HepG2 (cell line): ENCODE measurements at regions not wholly inside any gene's neighbourhood (a gene's known extent, or its start where the extent isn't known, plus 50 kb on each side); places are given as distances from the start of the nearest gene placed in this dataset.

ENCODE experiments used
- ATF2 ChIP-seq: sonication (generic); formaldehyde crosslinking; IDR thresholded peaks from 2 replicates; pipeline ENCODE4 v1.4.0; 2020; ENCODE audit warnings: missing genetic modification reagents
- CC2D1A ChIP-seq: sonication (generic); formaldehyde crosslinking; IDR thresholded peaks from 2 replicates; pipeline ENCODE4 v1.8.1; 2023; ENCODE audit warnings: mild to moderate bottlenecking, missing genetic modification reagents
- HINFP ChIP-seq: sonication (generic); formaldehyde crosslinking; IDR thresholded peaks from 2 replicates; pipeline ENCODE4 v1.4.0; 2020; ENCODE audit warnings: low read depth, mild to moderate bottlenecking, missing genetic modification reagents
- HNF1B ChIP-seq: sonication (generic); formaldehyde crosslinking; IDR thresholded peaks from 2 replicates; pipeline ENCODE4 v1.5.1; 2020; ENCODE audit warnings: mild to moderate bottlenecking, moderate library complexity, missing genetic modification reagents
- KDM2A ChIP-seq: sonication (generic); formaldehyde crosslinking; IDR thresholded peaks from 2 replicates; pipeline ENCODE4 v1.4.0; 2020; ENCODE audit warnings: low read depth, missing genetic modification reagents, borderline replicate concordance
- MAZ ChIP-seq, 2 experiments: sonication (generic) in 1 of 2; formaldehyde crosslinking in 1 of 2; IDR thresholded peaks; 2 replicates each; pipeline versions ENCODE4 v1.5.0 to v1.6.1; 2012 to 2020; ENCODE audit warnings: low read depth in 2 of 2, mild to moderate bottlenecking in 2 of 2, borderline replicate concordance in 1 of 2, improper control_type of control experiment in 1 of 2, low read length in 1 of 2, missing genetic modification reagents in 1 of 2, moderate library complexity in 1 of 2
- MBD4 ChIP-seq: IDR thresholded peaks from 2 replicates; pipeline ENCODE4 v1.6.1; 2012; ENCODE audit warnings: low read length, inconsistent platforms, borderline replicate concordance
- MEIS2 ChIP-seq: sonication (generic); formaldehyde crosslinking; IDR thresholded peaks from 2 replicates; pipeline ENCODE4 v1.9.0; 2021; ENCODE audit warnings: mild to moderate bottlenecking, missing genetic modification reagents
- NBN ChIP-seq: fragments of 450-650 bp; conservative IDR thresholded peaks from 2 replicates; pipeline ENCODE4 v1.6.1; 2017
- NCOA2 ChIP-seq: sonication (generic); formaldehyde crosslinking; IDR thresholded peaks from 2 replicates; pipeline ENCODE4 v1.8.0; 2022; ENCODE audit warnings: inconsistent platforms
- NFE2 ChIP-seq: sonication (generic); formaldehyde crosslinking; IDR thresholded peaks from 2 replicates; pipeline ENCODE4 v1.4.0; 2020; ENCODE audit warnings: missing genetic modification reagents
- NFIC ChIP-seq: IDR thresholded peaks from 2 replicates; pipeline ENCODE4 v1.6.1; 2012; ENCODE audit warnings: mild to moderate bottlenecking, low read length, inconsistent platforms
- PLRG1 ChIP-seq: fragments of 450-650 bp; conservative IDR thresholded peaks from 2 replicates; pipeline ENCODE4 v1.6.1; 2016
- PPARG ChIP-seq: conservative IDR thresholded peaks from 2 replicates; pipeline ENCODE4 v1.6.1; 2016; ENCODE audit warnings: missing biosample characterization, missing genetic modification reagents
- PREB ChIP-seq: sonication (generic); formaldehyde crosslinking; IDR thresholded peaks from 2 replicates; pipeline ENCODE4 v1.4.0; 2020; ENCODE audit warnings: missing genetic modification reagents
- SIX1 ChIP-seq: sonication (generic); formaldehyde crosslinking; IDR thresholded peaks from 2 replicates; pipeline ENCODE4 v1.4.0; 2020; ENCODE audit warnings: missing genetic modification reagents, borderline replicate concordance
- STAG1 ChIP-seq: sonication (generic); formaldehyde crosslinking; IDR thresholded peaks from 2 replicates; pipeline ENCODE4 v1.4.0; 2020; ENCODE audit warnings: missing genetic modification reagents
- XRCC5 ChIP-seq: fragments of 200-400 bp; formaldehyde crosslinking; optimal IDR thresholded peaks from 2 replicates; pipeline ENCODE3; 2017; ENCODE audit warnings: mild to moderate bottlenecking, low read length
- ZNF337 ChIP-seq: sonication (generic); formaldehyde crosslinking; IDR thresholded peaks from 2 replicates; pipeline ENCODE4 v1.5.1; 2020; ENCODE audit warnings: missing genetic modification reagents, low read depth, mild to moderate bottlenecking, borderline replicate concordance
- ZNF496 ChIP-seq: sonication (generic); formaldehyde crosslinking; IDR thresholded peaks from 2 replicates; pipeline ENCODE4 v1.8.1; 2023; ENCODE audit warnings: mild to moderate bottlenecking, moderate library complexity, missing genetic modification reagents; ENCODE audit not compliant: insufficient replicate concordance
- ZNF670 ChIP-seq: sonication (generic); formaldehyde crosslinking; IDR thresholded peaks from 2 replicates; pipeline ENCODE4 v1.8.0; 2022; ENCODE audit warnings: mild to moderate bottlenecking, missing genetic modification reagents, borderline replicate concordance
- ZNF678 ChIP-seq: sonication (generic); formaldehyde crosslinking; IDR thresholded peaks from 2 replicates; pipeline ENCODE4 v1.4.0; 2020; ENCODE audit warnings: mild to moderate bottlenecking, missing genetic modification reagents
- ZNF775 ChIP-seq: sonication (generic); formaldehyde crosslinking; IDR thresholded peaks from 2 replicates; pipeline ENCODE4 v1.4.0; 2020; ENCODE audit warnings: missing genetic modification reagents, mild to moderate bottlenecking, moderate library complexity, borderline replicate concordance
- ZNF776 ChIP-seq: sonication (generic); formaldehyde crosslinking; IDR thresholded peaks from 2 replicates; pipeline ENCODE4 v1.4.0; 2020; ENCODE audit warnings: mild to moderate bottlenecking, missing genetic modification reagents

GRCh38 chr16:86761111-86762031, 183.0 kb downstream of the FOXL1 start (continued):
- TF ChIP-seq HNF1B (CRISPR knock-in tag) (no peak), NFE2 (no peak), SIX1 (CRISPR knock-in tag) (no peak), ATF2 (CRISPR knock-in tag) (no peak), ZNF678 (CRISPR knock-in tag) (no peak), NBN (no peak), ZNF775 (CRISPR knock-in tag) (no peak), PPARG (no peak), XRCC5 (peak; percentile 75), PREB (CRISPR knock-in tag) (no peak), ZNF776 (CRISPR knock-in tag) (no peak), NFIC (no peak), KDM2A (CRISPR knock-in tag) (0 out of 2 replicates have a peak, but pooled peaks have one; percentile 24), STAG1 (peak; percentile 41), MAZ (IDR thresholded peaks at IDR 0.05; ENCODE audit: borderline replicate concordance, low read depth, low read length) (no peak), MAZ (CRISPR knock-in tag; IDR thresholded peaks at IDR 0.05; ENCODE audit: low read depth) (no peak), ZNF670 (CRISPR knock-in tag) (no peak), ZNF337 (CRISPR knock-in tag) (no peak), CC2D1A (CRISPR knock-in tag) (no peak), MBD4 (no peak), NCOA2 (CRISPR knock-in tag) (no peak), ZNF496 (CRISPR knock-in tag) (no peak), MEIS2 (no peak), PLRG1 (no peak), HINFP (CRISPR knock-in tag) (peak; percentile 96)
